SU-DHL-6 (cell line): ENCODE measurements at regions not wholly inside any gene's neighbourhood (a gene's known extent, or its start where the extent isn't known, plus 50 kb on each side); places are given as distances from the start of the nearest gene placed in this dataset.

Experiments
- H2AFZ ChIP-seq: fragments of 200-600 bp; sonication (generic); 2 replicates; pipeline ENCODE4 v1.6.1; 2014; ENCODE audit warnings: low read depth, mild to moderate bottlenecking, moderate library complexity, mixed read lengths, antibody characterized with exemption, low read length; ENCODE audit not compliant: severe bottlenecking
- H3F3A ChIP-seq: fragments of 200-600 bp; shearing (Covaris generic); 2 replicates; pipeline ENCODE4 v1.6.0; 2016; ENCODE audit warnings: antibody characterized with exemption, mild to moderate bottlenecking; ENCODE audit not compliant: insufficient read depth
- H3K27ac ChIP-seq: fragments of 200-600 bp; sonication (generic); 2 replicates; pipeline ENCODE4 v1.5.1; 2016; ENCODE audit warnings: low read depth, mild to moderate bottlenecking, low read length, moderate library complexity, mixed read lengths
- H3K27me3 ChIP-seq: fragments of 200-600 bp; sonication (generic), shearing (Covaris generic); 2 replicates; pipeline ENCODE4 v1.6.0; 2014; ENCODE audit warnings: mild to moderate bottlenecking, low read length
- H3K36me3 ChIP-seq: fragments of 200-600 bp; sonication (generic); 2 replicates; pipeline ENCODE4 v1.6.1; 2014; ENCODE audit warnings: mild to moderate bottlenecking, low read length, mixed read lengths
- H3K4me2 ChIP-seq: fragments of 300-600, 200-600 bp; shearing (Covaris generic), sonication (generic); 2 replicates; pipeline ENCODE4 v1.6.0; 2014; ENCODE audit warnings: low read length, low read depth, mild to moderate bottlenecking; ENCODE audit not compliant: poor library complexity, severe bottlenecking
- H3K4me3 ChIP-seq: fragments of 200-600 bp; sonication (generic); 2 replicates; pipeline ENCODE4 v1.5.1; 2014; ENCODE audit warnings: antibody characterized with exemption, low read length, mild to moderate bottlenecking, mixed read lengths; ENCODE audit not compliant: insufficient read depth, poor library complexity, severe bottlenecking
- H3K79me2 ChIP-seq: fragments of 200-600 bp; sonication (generic); 2 replicates; pipeline ENCODE4 v1.6.1; 2014; ENCODE audit warnings: mild to moderate bottlenecking, low read length, moderate library complexity; ENCODE audit not compliant: insufficient read depth
- H3K9ac ChIP-seq: fragments of 200-600 bp; sonication (generic); 2 replicates; pipeline ENCODE4 v1.7.0; 2014; ENCODE audit warnings: mild to moderate bottlenecking, low read length
- H3K9me2 ChIP-seq: fragments of 200-600 bp; sonication (generic); replicated peaks from 2 replicates; pipeline ENCODE4 v1.6.1; 2014; ENCODE audit warnings: low read length; ENCODE audit not compliant: insufficient read depth
- H3K9me3 ChIP-seq: fragments of 200-600 bp; sonication (generic); 2 replicates; pipeline ENCODE4 v1.6.1; 2014; ENCODE audit warnings: low read length, mixed read lengths; ENCODE audit not compliant: insufficient read depth
- H4K20me1 ChIP-seq: fragments of 200-600 bp; sonication (generic); 2 replicates; pipeline ENCODE4 v1.6.1; 2014; ENCODE audit warnings: low read depth, mild to moderate bottlenecking, antibody characterized with exemption, low read length, moderate library complexity, mixed read lengths
- EZH2phosphoT487 ChIP-seq: fragments of 200-600 bp; sonication (generic), shearing (Covaris generic); conservative IDR thresholded peaks from 2 replicates; pipeline ENCODE4 v1.6.1; 2018; ENCODE audit warnings: mild to moderate bottlenecking, antibody characterized with exemption, low read length, moderate library complexity, mixed read lengths
- TF ChIP-seq, protein P1 (sequence below): fragments of 200-600 bp; sonication (generic); IDR thresholded peaks from one replicate; pipeline ENCODE4 v1.5.1; 2017; ENCODE audit warnings: antibody characterized with exemption, mild to moderate bottlenecking, low read length, moderate library complexity; ENCODE audit not compliant: insufficient read depth, poor library complexity, severe bottlenecking

DNA sequence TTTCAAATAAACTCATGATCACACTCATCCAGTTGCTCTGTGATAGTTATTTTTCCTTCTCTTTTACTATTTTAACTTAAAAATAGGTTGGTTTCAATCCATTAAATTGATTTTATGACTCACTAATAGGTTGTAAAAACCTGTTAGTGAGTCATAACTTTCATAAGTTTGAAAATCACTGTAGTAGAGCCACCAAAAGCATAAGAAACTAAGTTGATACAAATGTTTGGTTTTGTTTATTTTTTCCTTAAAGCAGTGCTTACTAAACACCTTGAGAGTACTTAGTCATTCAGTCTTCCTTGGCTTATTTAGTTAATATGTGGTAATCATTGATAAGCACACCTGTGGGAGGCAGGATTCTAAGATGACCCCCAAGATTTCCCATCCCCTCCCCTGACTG lies 312.1 kb upstream of the MAN1A1 start:
- Histone ChIP-seq H3K9me2 (no peaks in the 10 kb centered on the region), H3K27me3 (no peaks in the 10 kb centered on the region), H4K20me1 (no peaks in the 10 kb centered on the region), H3F3A (no peaks in the 10 kb centered on the region), H3K4me2 (no peak overlapping the region), H2AFZ (no peak overlapping the region), H3K36me3 (no peaks in the 10 kb centered on the region), H3K27ac (no peak overlapping the region), H3K9me3 (no peaks in the 10 kb centered on the region), H3K4me3 (no peak overlapping the region), H3K79me2 (no peaks in the 10 kb centered on the region), H3K9ac (no peak overlapping the region)
- TF ChIP-seq, protein P1, sequence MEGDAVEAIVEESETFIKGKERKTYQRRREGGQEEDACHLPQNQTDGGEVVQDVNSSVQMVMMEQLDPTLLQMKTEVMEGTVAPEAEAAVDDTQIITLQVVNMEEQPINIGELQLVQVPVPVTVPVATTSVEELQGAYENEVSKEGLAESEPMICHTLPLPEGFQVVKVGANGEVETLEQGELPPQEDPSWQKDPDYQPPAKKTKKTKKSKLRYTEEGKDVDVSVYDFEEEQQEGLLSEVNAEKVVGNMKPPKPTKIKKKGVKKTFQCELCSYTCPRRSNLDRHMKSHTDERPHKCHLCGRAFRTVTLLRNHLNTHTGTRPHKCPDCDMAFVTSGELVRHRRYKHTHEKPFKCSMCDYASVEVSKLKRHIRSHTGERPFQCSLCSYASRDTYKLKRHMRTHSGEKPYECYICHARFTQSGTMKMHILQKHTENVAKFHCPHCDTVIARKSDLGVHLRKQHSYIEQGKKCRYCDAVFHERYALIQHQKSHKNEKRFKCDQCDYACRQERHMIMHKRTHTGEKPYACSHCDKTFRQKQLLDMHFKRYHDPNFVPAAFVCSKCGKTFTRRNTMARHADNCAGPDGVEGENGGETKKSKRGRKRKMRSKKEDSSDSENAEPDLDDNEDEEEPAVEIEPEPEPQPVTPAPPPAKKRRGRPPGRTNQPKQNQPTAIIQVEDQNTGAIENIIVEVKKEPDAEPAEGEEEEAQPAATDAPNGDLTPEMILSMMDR = no peak
- no peak for TF ChIP-seq EZH2phosphoT487

DNA sequence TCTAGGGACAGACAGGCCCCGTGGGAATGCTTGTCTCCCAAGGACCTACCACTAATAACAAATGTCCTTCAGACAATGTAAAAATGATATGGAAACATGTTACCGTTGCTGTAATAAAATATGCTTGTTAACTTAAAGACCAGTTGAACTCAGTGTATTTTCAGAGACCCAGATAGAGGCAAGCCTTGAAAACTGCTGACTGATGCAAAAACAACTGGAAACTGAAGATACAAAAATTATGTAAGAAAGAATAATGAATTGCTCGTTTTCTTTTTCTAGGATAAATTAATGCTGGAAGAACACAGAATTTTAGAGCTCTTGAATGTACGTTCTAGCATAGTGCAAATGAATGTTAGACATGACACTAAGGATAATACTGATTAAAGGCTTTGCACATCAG lies 311.5 kb upstream of the MAN1A1 start:
- Histone ChIP-seq H3F3A (no peaks in the 10 kb centered on the region), H3K79me2 (no peaks in the 10 kb centered on the region), H2AFZ (no peak overlapping the region), H3K9me3 (no peaks in the 10 kb centered on the region), H3K27ac (no peak overlapping the region), H3K36me3 (no peaks in the 10 kb centered on the region), H3K27me3 (no peaks in the 10 kb centered on the region), H4K20me1 (no peaks in the 10 kb centered on the region), H3K4me3 (no peak overlapping the region), H3K9ac (no peak overlapping the region), H3K9me2 (no peaks in the 10 kb centered on the region), H3K4me2 (no peak overlapping the region)
- TF ChIP-seq, protein P1 = no peak
- TF ChIP-seq EZH2phosphoT487 = no peak

DNA sequence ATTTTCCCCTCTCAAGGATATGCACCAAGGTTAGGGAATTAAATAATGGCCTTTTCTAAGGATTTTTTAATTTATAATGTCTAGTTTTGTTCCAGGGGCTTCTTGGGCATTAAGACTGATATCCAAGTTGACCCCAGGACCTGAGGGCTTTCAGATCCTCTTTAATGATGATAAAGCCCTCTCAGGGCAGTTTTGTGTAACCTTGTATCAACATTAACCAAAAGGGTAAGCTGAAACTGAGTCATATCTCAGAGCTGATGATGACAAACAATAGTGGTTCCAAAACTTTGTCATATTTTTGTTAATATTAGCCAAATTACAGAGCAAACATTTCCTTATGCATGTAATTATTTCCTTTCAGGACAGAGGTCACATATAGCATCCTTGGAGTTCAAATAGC lies 309.4 kb upstream of the MAN1A1 start:
- Histone ChIP-seq H3K27ac (no peak overlapping the region), H3K36me3 (no peaks in the 10 kb centered on the region), H3K27me3 (no peaks in the 10 kb centered on the region), H3K79me2 (no peaks in the 10 kb centered on the region), H3K9ac (no peak overlapping the region), H3K9me3 (no peaks in the 10 kb centered on the region), H3F3A (no peaks in the 10 kb centered on the region), H3K4me2 (no peak overlapping the region), H4K20me1 (no peaks in the 10 kb centered on the region), H2AFZ (no peak overlapping the region), H3K4me3 (no peak overlapping the region), H3K9me2 (no peaks in the 10 kb centered on the region)
- TF ChIP-seq, protein P1 = no peak
- TF ChIP-seq EZH2phosphoT487 = no peak
